ENCODE measurements at regions not wholly inside any gene's neighbourhood (a gene's known extent, or its start where the extent isn't known, plus 50 kb on each side); places are given as distances from the start of the nearest gene placed in this dataset.

GRCh38 chr1:98454666-98455065, 206.9 kb upstream of the SNX7 start (continued):
- TF ChIP-seq RELA (IDR thresholded peaks at IDR 0.05; ENCODE audit: borderline replicate concordance, partially characterized antibody) = no peak
- no peak for TF ChIP-seq POU2F2 (IDR thresholded peaks at IDR 0.05; ENCODE audit: borderline replicate concordance, low read depth, low read length)

GRCh38 chr1:98453066-98453465, 208.5 kb upstream of the SNX7 start:
- H3K36me3 ChIP-seq (ENCODE audit: control insufficient read depth in 2 of 2, insufficient read depth in 2 of 2, low read length in 1 of 2) = no peaks in the 10 kb centered on the region
- H3K27ac ChIP-seq (ENCODE audit: control insufficient read depth, insufficient read depth) = no peak overlapping the region
- no peak for FAIRE-seq
- no peak overlapping the region for H2AFZ ChIP-seq (ENCODE audit: control insufficient read depth, low read depth, low read length)
- no peaks in the 10 kb centered on the region for H3K9me3 ChIP-seq (replicated peaks; ENCODE audit: control insufficient read depth, insufficient read depth, low read length)
- POLR2A ChIA-PET = no interaction called here
- H4K20me1 ChIP-seq (ENCODE audit: control insufficient read depth, insufficient read depth) = no peaks in the 10 kb centered on the region
- H3K4me3 ChIP-seq = no peak overlapping the region
- H3K4me2 ChIP-seq (ENCODE audit: control insufficient read depth, insufficient read depth) = no peak overlapping the region
- no peaks in the 10 kb centered on the region for H3K4me1 ChIP-seq (ENCODE audit: control insufficient read depth, insufficient read depth, low read length)
- WGBS (ENCODE audit: insufficient coverage, insufficient replicate concordance, low lambda C conversion rate, missing lambda C conversion rate) = 6% methylated on average over 1 of the region's 1 CpG
- SMC1A ChIA-PET (ENCODE audit: uncharacterized antibody, unreplicated experiment) = interaction anchor here (0.6 to 1.3 kb wide), 2 partner anchors 49 to 325 kb away, joined by 3 to 4 read pairs; no protein-coding TSS in a partner anchor
- no TSS peak for BruUV-seq (replicated peaks)
- ATAC-seq = no peak
- TF ChIP-seq BHLHE40 (IDR thresholded peaks at IDR 0.05; ENCODE audit: borderline replicate concordance in 1 of 2, low read depth in 2 of 2, low read length in 1 of 2) = no peak
- TF ChIP-seq MAX (IDR thresholded peaks at IDR 0.05; ENCODE audit: low read depth, low read length) = no peak
- TF ChIP-seq FOS (IDR thresholded peaks at IDR 0.05; ENCODE audit: borderline replicate concordance, extremely low read depth, insufficient read length) = no peak
- no peak for TF ChIP-seq SIX5 (IDR thresholded peaks at IDR 0.05; ENCODE audit: low read depth, low read length, severe bottlenecking)
- TF ChIP-seq E2F8 (IDR thresholded peaks at IDR 0.05; ENCODE audit: low read depth, partially characterized antibody) = no peak
- TF ChIP-seq ZNF687 (IDR thresholded peaks at IDR 0.05) = no peak
- TF ChIP-seq SREBF2 (IDR thresholded peaks at IDR 0.05; ENCODE audit: low read length) = no peak
- no peak for TF ChIP-seq SUPT20H (IDR thresholded peaks at IDR 0.05; ENCODE audit: borderline replicate concordance, control insufficient read depth, low read depth, low read length)
- RAD21 ChIA-PET (ENCODE audit: unreplicated experiment) = no interaction called here
- H3K79me2 ChIP-seq (ENCODE audit: control insufficient read depth, insufficient read depth, low read length) = no peaks in the 10 kb centered on the region
- CTCF ChIA-PET = interaction anchor here (0.9 kb wide), 1 partner anchor 16 kb away, joined by 3 read pairs; no protein-coding TSS in a partner anchor
- intact Hi-C loops (cut with micrococcal nuclease; ENCODE audit: unreplicated experiment) = no loop called here
- in situ Hi-C loops (cut with MboI) = no loop called here
- no peaks in the 10 kb centered on the region; a peak in 1 of 4 replicates for H3K27me3 ChIP-seq (replicated peaks in 1 of 2; ENCODE audit: control insufficient read depth in 2 of 2, insufficient read depth in 2 of 2, low read length in 1 of 2)
- no peak for DNase-seq (ENCODE audit: low read depth, low spot score)
- H3K9ac ChIP-seq (ENCODE audit: control insufficient read depth, insufficient read depth, low read length) = no peak overlapping the region

Data from GM12878 (cell line).